SK-N-SH (cell line): ENCODE measurements at regions not wholly inside any gene's neighbourhood (a gene's known extent, or its start where the extent isn't known, plus 50 kb on each side); places are given as distances from the start of the nearest gene placed in this dataset.

Source experiments
- CTCF ChIA-PET: fragments of 300-600, 350-600 bp; formaldehyde crosslinking; extraction: SDS; loops from one replicate; lab custom pipeline; 2021; lab: Yijun Ruan, JAX
- POLR2A ChIA-PET: fragments of 350-600 bp; sonication (Branson Sonifier 250); formaldehyde crosslinking; extraction: SDS; loops from one replicate; lab custom pipeline; 2020; ENCODE audit warnings: antibody characterized with exemption, inconsistent platforms; lab: Yijun Ruan, JAX
- DNase-seq: peaks from one replicate; pipeline ENCODE4 v3.0.0; 2012
- H2AFZ ChIP-seq: fragments of 200-600 bp; sonication (generic); 2 replicates; pipeline ENCODE4 v1.8.1; 2016; ENCODE audit warnings: antibody characterized with exemption, mild to moderate bottlenecking, low read depth
- H3F3A ChIP-seq: fragments of 200-600 bp; sonication (generic); replicated peaks from 2 replicates; pipeline ENCODE3; 2016; ENCODE audit warnings: antibody characterized with exemption, mild to moderate bottlenecking; ENCODE audit not compliant: insufficient read depth
- H3K27ac ChIP-seq, 2 experiments: fragments of 200-500 bp in 1 of 2; fragments of 200-600 bp in 1 of 2; sonication (Bioruptor generic) in 1 of 2; sonication (generic), shearing (Covaris generic) in 1 of 2; 2 replicates each; pipeline versions ENCODE4 v1.5.1 to v1.6.1; 2014 to 2016; ENCODE audit warnings: low read depth in 2 of 2, inconsistent platforms in 1 of 2, low read length in 1 of 2, mild to moderate bottlenecking in 1 of 2, mixed read lengths in 1 of 2
- H3K27me3 ChIP-seq: fragments of 200-600 bp; sonication (generic), shearing (Covaris generic); 2 replicates; pipeline ENCODE4 v1.6.1; 2016; ENCODE audit warnings: mixed run types; ENCODE audit not compliant: insufficient read depth
- H3K36me3 ChIP-seq, 2 experiments: fragments of 200-500 bp in 1 of 2; fragments of 200-600 bp in 1 of 2; sonication (Bioruptor generic) in 1 of 2; sonication (generic) in 1 of 2; replicated peaks in 1 of 2; 2 replicates each; pipeline versions ENCODE3 to v1.5.1; 2014 to 2016; ENCODE audit warnings: low read length in 1 of 2, mild to moderate bottlenecking in 1 of 2; ENCODE audit not compliant: insufficient read depth in 2 of 2, control insufficient read depth in 1 of 2
- H3K4me1 ChIP-seq, 2 experiments: fragments of 200-500 bp in 1 of 2; fragments of 200-600 bp in 1 of 2; sonication (Bioruptor generic) in 1 of 2; sonication (generic), shearing (Covaris generic) in 1 of 2; 2 replicates each; pipeline versions ENCODE4 v1.5.1 to v1.6.1; 2014 to 2016; ENCODE audit warnings: low read depth in 1 of 2, low read length in 1 of 2, mixed run types in 1 of 2; ENCODE audit not compliant: insufficient read depth in 2 of 2, control insufficient read depth in 1 of 2
- H3K4me2 ChIP-seq: fragments of 200-600 bp; sonication (generic), shearing (Covaris generic); 2 replicates; pipeline ENCODE4 v1.6.1; 2017; ENCODE audit warnings: mixed run types
- H3K4me3 ChIP-seq, 2 experiments: fragments of 200-500 bp in 1 of 2; fragments of 200-600 bp in 1 of 2; sonication (Bioruptor generic) in 1 of 2; sonication (generic), shearing (Covaris generic) in 1 of 2; 2 replicates each; pipeline versions ENCODE4 v1.5.1 to v1.8.1; 2014 to 2016; ENCODE audit warnings: low read depth in 2 of 2, inconsistent platforms in 1 of 2, low read length in 1 of 2, mild to moderate bottlenecking in 1 of 2, mixed read lengths in 1 of 2, moderate library complexity in 1 of 2
- H3K79me2 ChIP-seq: fragments of 200-600 bp; sonication (generic); 2 replicates; pipeline ENCODE4 v1.8.1; 2017; ENCODE audit warnings: mild to moderate bottlenecking; ENCODE audit not compliant: insufficient read depth
- H3K9ac ChIP-seq: fragments of 200-600 bp; sonication (generic); 2 replicates; pipeline ENCODE4 v1.6.1; 2017; ENCODE audit warnings: mixed run types
- H3K9me2 ChIP-seq: fragments of 200-600 bp; sonication (generic); 2 replicates; pipeline ENCODE4 v1.6.1; 2017; ENCODE audit warnings: mixed run types
- H3K9me3 ChIP-seq: fragments of 200-600 bp; sonication (generic); 2 replicates; pipeline ENCODE4 v1.6.1; 2017; ENCODE audit warnings: mixed run types, mild to moderate bottlenecking, moderate library complexity
- H4K20me1 ChIP-seq: fragments of 200-600 bp; sonication (generic); 2 replicates; pipeline ENCODE4 v1.6.1; 2017; ENCODE audit warnings: mild to moderate bottlenecking, mixed run types; ENCODE audit not compliant: insufficient read depth
- CHD2 ChIP-seq: fragments of 150-350 bp; IDR thresholded peaks from 2 replicates; pipeline ENCODE4 v1.6.1; 2018; ENCODE audit warnings: low read length; ENCODE audit not compliant: partially characterized antibody
- ELF1 ChIP-seq: IDR thresholded peaks from 2 replicates; pipeline ENCODE4 v1.4.0; 2012
- EP300 ChIP-seq, 2 experiments: IDR thresholded peaks; 2 replicates each; pipeline versions ENCODE4 v1.4.0 to v1.6.1; 2012; ENCODE audit warnings: borderline replicate concordance in 1 of 2, low read depth in 1 of 2, low read length in 1 of 2
- JUND ChIP-seq: IDR thresholded peaks from 2 replicates; pipeline ENCODE4 v1.4.0; 2012
- MEF2A ChIP-seq: IDR thresholded peaks from 2 replicates; pipeline ENCODE4 v1.4.0; 2012; ENCODE audit warnings: low read depth, borderline replicate concordance
- MXI1 ChIP-seq: IDR thresholded peaks from 2 replicates; pipeline ENCODE4 v1.6.1; 2012; ENCODE audit warnings: mild to moderate bottlenecking, low read depth, low read length, improper control_type of control experiment
- NFIC ChIP-seq: IDR thresholded peaks from 2 replicates; pipeline ENCODE4 v1.4.0; 2012; ENCODE audit warnings: borderline replicate concordance
- RAD21 ChIP-seq: IDR thresholded peaks from 2 replicates; pipeline ENCODE4 v1.6.1; 2012; ENCODE audit warnings: mild to moderate bottlenecking, low read length
- RFX5 ChIP-seq: IDR thresholded peaks from 2 replicates; pipeline ENCODE4 v1.6.1; 2012; ENCODE audit warnings: mild to moderate bottlenecking, improper control_type of control experiment, low read length
- YY1 ChIP-seq: IDR thresholded peaks from 2 replicates; pipeline ENCODE4 v1.4.0; 2012; ENCODE audit warnings: low read depth, mild to moderate bottlenecking
- WGBS: methylation state at CpG from one replicate; pipeline ENCODE4 v1.1.6; 2017; ENCODE audit warnings: low lambda C conversion rate; 5-methylcytosine and 5-hydroxymethylcytosine counted together
- TF ChIP-seq, protein P1 (sequence below): IDR thresholded peaks from 2 replicates; pipeline ENCODE4 v1.6.1; 2012; ENCODE audit warnings: mild to moderate bottlenecking, low read depth, low read length, moderate library complexity
- TF ChIP-seq, protein P2 (sequence below): IDR thresholded peaks from 2 replicates; pipeline ENCODE4; 2012
- TF ChIP-seq, protein P3 (sequence below): IDR thresholded peaks from 2 replicates; pipeline ENCODE4 v1.4.0; 2012; ENCODE audit warnings: low read depth
- TF ChIP-seq, protein P4 (sequence below): fragments of 200-600 bp; sonication (generic); IDR thresholded peaks from 2 replicates; pipeline ENCODE4 v1.6.1; 2017; ENCODE audit warnings: antibody characterized with exemption, mild to moderate bottlenecking, moderate library complexity

DNA sequence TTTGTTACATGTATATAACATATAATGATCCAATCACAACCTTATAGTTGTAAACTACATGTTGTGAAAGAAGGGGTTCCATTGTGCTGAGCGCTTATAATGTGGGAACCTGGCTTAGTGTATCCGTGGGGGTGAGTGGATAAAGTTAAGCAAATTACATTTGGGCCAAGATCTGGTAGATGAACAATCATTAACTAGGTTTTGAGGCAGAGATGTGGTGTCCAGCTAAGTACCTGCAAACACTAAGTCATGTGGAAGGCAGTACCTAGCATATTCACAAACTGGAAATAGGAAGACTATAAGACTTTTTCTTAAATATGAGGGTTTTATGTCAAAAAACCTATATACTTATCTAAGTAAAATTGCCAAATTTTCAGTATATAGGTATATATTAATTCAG, 167.2 kb upstream of the PDE4B start:
- no peaks in the 10 kb centered on the region for H3K9me3 ChIP-seq
- no peaks in the 10 kb centered on the region; a peak in 2 of 4 replicates for H3K4me1 ChIP-seq
- DNase-seq: no peak
- H3K79me2 ChIP-seq: no peaks in the 10 kb centered on the region
- ChIA-PET POLR2A (no interaction called here), CTCF (no interaction called here)
- 79% methylated on average over 2 of the region's 2 CpGs for WGBS
- H3F3A ChIP-seq: no peaks in the 10 kb centered on the region
- H4K20me1 ChIP-seq: no peaks in the 10 kb centered on the region
- no peaks in the 10 kb centered on the region for H3K9me2 ChIP-seq
- H3K4me3 ChIP-seq: no peak overlapping the region
- no peak overlapping the region for H2AFZ ChIP-seq
- no peaks in the 10 kb centered on the region for H3K27me3 ChIP-seq
- H3K4me2 ChIP-seq: no peak overlapping the region
- H3K9ac ChIP-seq: no peak overlapping the region
- TF ChIP-seq, protein P1, sequence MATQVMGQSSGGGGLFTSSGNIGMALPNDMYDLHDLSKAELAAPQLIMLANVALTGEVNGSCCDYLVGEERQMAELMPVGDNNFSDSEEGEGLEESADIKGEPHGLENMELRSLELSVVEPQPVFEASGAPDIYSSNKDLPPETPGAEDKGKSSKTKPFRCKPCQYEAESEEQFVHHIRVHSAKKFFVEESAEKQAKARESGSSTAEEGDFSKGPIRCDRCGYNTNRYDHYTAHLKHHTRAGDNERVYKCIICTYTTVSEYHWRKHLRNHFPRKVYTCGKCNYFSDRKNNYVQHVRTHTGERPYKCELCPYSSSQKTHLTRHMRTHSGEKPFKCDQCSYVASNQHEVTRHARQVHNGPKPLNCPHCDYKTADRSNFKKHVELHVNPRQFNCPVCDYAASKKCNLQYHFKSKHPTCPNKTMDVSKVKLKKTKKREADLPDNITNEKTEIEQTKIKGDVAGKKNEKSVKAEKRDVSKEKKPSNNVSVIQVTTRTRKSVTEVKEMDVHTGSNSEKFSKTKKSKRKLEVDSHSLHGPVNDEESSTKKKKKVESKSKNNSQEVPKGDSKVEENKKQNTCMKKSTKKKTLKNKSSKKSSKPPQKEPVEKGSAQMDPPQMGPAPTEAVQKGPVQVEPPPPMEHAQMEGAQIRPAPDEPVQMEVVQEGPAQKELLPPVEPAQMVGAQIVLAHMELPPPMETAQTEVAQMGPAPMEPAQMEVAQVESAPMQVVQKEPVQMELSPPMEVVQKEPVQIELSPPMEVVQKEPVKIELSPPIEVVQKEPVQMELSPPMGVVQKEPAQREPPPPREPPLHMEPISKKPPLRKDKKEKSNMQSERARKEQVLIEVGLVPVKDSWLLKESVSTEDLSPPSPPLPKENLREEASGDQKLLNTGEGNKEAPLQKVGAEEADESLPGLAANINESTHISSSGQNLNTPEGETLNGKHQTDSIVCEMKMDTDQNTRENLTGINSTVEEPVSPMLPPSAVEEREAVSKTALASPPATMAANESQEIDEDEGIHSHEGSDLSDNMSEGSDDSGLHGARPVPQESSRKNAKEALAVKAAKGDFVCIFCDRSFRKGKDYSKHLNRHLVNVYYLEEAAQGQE: no peak
- TF ChIP-seq ELF1 (no peak), YY1 (no peak), RAD21 (no peak), MEF2A (no peak), JUND (no peak), CHD2 (no peak), NFIC (no peak), MXI1 (no peak), RFX5 (no peak), EP300 (IDR thresholded peaks at IDR 0.05; ENCODE audit: borderline replicate concordance in 1 of 2, low read depth in 1 of 2, low read length in 1 of 2) (no peak)
- TF ChIP-seq, protein P2, sequence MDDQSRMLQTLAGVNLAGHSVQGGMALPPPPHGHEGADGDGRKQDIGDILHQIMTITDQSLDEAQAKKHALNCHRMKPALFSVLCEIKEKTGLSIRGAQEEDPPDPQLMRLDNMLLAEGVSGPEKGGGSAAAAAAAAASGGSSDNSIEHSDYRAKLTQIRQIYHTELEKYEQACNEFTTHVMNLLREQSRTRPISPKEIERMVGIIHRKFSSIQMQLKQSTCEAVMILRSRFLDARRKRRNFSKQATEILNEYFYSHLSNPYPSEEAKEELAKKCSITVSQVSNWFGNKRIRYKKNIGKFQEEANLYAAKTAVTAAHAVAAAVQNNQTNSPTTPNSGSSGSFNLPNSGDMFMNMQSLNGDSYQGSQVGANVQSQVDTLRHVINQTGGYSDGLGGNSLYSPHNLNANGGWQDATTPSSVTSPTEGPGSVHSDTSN: no peak
- TF ChIP-seq, protein P3, sequence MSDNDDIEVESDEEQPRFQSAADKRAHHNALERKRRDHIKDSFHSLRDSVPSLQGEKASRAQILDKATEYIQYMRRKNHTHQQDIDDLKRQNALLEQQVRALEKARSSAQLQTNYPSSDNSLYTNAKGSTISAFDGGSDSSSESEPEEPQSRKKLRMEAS: no peak
- TF ChIP-seq, protein P4, sequence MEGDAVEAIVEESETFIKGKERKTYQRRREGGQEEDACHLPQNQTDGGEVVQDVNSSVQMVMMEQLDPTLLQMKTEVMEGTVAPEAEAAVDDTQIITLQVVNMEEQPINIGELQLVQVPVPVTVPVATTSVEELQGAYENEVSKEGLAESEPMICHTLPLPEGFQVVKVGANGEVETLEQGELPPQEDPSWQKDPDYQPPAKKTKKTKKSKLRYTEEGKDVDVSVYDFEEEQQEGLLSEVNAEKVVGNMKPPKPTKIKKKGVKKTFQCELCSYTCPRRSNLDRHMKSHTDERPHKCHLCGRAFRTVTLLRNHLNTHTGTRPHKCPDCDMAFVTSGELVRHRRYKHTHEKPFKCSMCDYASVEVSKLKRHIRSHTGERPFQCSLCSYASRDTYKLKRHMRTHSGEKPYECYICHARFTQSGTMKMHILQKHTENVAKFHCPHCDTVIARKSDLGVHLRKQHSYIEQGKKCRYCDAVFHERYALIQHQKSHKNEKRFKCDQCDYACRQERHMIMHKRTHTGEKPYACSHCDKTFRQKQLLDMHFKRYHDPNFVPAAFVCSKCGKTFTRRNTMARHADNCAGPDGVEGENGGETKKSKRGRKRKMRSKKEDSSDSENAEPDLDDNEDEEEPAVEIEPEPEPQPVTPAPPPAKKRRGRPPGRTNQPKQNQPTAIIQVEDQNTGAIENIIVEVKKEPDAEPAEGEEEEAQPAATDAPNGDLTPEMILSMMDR: no peak
- TF ChIP-seq, all 33 proteins: peak for 0
- H3K27ac ChIP-seq: no peak overlapping the region
- no peaks in the 10 kb centered on the region for H3K36me3 ChIP-seq
